Aorta (tissue), 5 donors: ENCODE measurements at regions not wholly inside any gene's neighbourhood (a gene's known extent, or its start where the extent isn't known, plus 50 kb on each side); places are given as distances from the start of the nearest gene placed in this dataset.

ENCODE experiments used
- ATAC-seq: fragments of 200-7000 bp; cut with Tn5 transposase; one replicate; pipeline ENCODE4 v1.9.1; 2022; ENCODE audit warnings: moderate library complexity; ENCODE audit not compliant: low FRiP score
- DNase-seq, 2 donors: peaks; one replicate each; pipeline ENCODE4 v3.0.0-alpha.2; 2020
- H3K27ac ChIP-seq, 2 donors: one replicate each; pipeline ENCODE4 v1.5.1; 2013; ENCODE audit warnings: low read length in 2 of 2, mild to moderate bottlenecking in 2 of 2, moderate library complexity in 2 of 2, control low read depth in 1 of 2, inconsistent platforms in 1 of 2, low read depth in 1 of 2
- H3K27me3 ChIP-seq, 2 donors: one replicate each; pipeline ENCODE4 v1.6.1; 2013; ENCODE audit warnings: control low read depth in 1 of 2, low read length in 1 of 2, mild to moderate bottlenecking in 1 of 2, moderate library complexity in 1 of 2; ENCODE audit not compliant: insufficient read depth in 2 of 2, control insufficient read depth in 1 of 2
- H3K36me3 ChIP-seq, 2 donors: one replicate each; pipeline ENCODE4 v1.6.1; 2013; ENCODE audit warnings: control low read depth in 1 of 2, low read length in 1 of 2, mild to moderate bottlenecking in 1 of 2; ENCODE audit not compliant: insufficient read depth in 2 of 2, control insufficient read depth in 1 of 2
- H3K4me1 ChIP-seq, 2 donors: one replicate each; pipeline ENCODE4 v1.6.1; 2013; ENCODE audit warnings: low read length in 2 of 2, control low read depth in 1 of 2, mild to moderate bottlenecking in 1 of 2, moderate library complexity in 1 of 2; ENCODE audit not compliant: insufficient read depth in 2 of 2, control insufficient read depth in 1 of 2
- H3K4me3 ChIP-seq, 2 donors: one replicate each; pipeline ENCODE4 v1.5.1; 2013; ENCODE audit warnings: low read length in 2 of 2, control low read depth in 1 of 2, mild to moderate bottlenecking in 1 of 2
- H3K9me3 ChIP-seq: one replicate; pipeline ENCODE4 v1.6.1; 2013; ENCODE audit warnings: mild to moderate bottlenecking, low read length; ENCODE audit not compliant: control insufficient read depth
- WGBS, 2 donors: extraction: QIAGEN DNeasy Blood & Tissue Kit; methylation state at CpG; one replicate each; pipeline ENCODE4 v1.1.7; 2013; 5-methylcytosine and 5-hydroxymethylcytosine counted together
- intact Hi-C, 2 donors: fragments of 100-400 bp; cut with DNase I; formaldehyde crosslinking; loops; one replicate each; pipeline versions ENCODE4 v1.14.2 to v1.15.0; 2022
- donor health status: healthy with polysubstance abuse.
- donor health status: Bipolar disorder and iron deficiency.
- donor health status: DM: no; HTN: no; CAD: no.
- donor health status: DM: no; HTN: no; CAD: no.
- donor health status: DM: yes; HTN: yes; CAD: no.

GRCh38 chr3:28575746-28576613 is 227.4 kb upstream of the AZI2 start:
- H3K27ac ChIP-seq, result no peak overlapping the region
- H3K4me3 ChIP-seq, result peak overlapping the region; percentile 70 to 74
- peak; percentile 81 for ATAC-seq
- H3K27me3 ChIP-seq, result no peaks in the 10 kb centered on the region
- peaks cover 0 to 1% of the 10 kb centered on the region in 2 donors for H3K4me1 ChIP-seq
- intact Hi-C loops, result no loop called here
- DNase-seq, result peak; percentile 50 to 84
- 1% methylated on average over 67 to 75 of the region's 75 CpGs for WGBS, 2 donors
- H3K9me3 ChIP-seq, result no peaks in the 10 kb centered on the region
- H3K36me3 ChIP-seq, result no peaks in the 10 kb centered on the region

- WGBS, 2 donors, result 3% methylated on average over 8 of the region's 8 CpGs
- H3K36me3 ChIP-seq, result no peaks in the 10 kb centered on the region
- intact Hi-C loops, result no loop called here
- H3K27ac ChIP-seq, result peak overlapping the region in 1 of 2 donors; percentile 22
- H3K27me3 ChIP-seq, result no peaks in the 10 kb centered on the region
- ATAC-seq (no peak), DNase-seq (no peak)
- H3K4me1 ChIP-seq, result peaks cover 0 to 1% of the 10 kb centered on the region in 2 donors
- no peaks in the 10 kb centered on the region for H3K9me3 ChIP-seq
- peak overlapping the region; percentile 70 to 74 for H3K4me3 ChIP-seq
These were observed 228.1 kb upstream of the AZI2 start for GRCh38 chr3:28576614-28577200.

GRCh38 chr3:28577941-28578500 is 229.4 kb upstream of the AZI2 start:
- Histone ChIP-seq H3K4me3 (no peak overlapping the region), H3K4me1 (peaks cover 0 to 1% of the 10 kb centered on the region in 2 donors), H3K9me3 (no peaks in the 10 kb centered on the region), H3K27me3 (no peaks in the 10 kb centered on the region), H3K36me3 (no peaks in the 10 kb centered on the region), H3K27ac (no peak overlapping the region)
- intact Hi-C loops, result no loop called here
- WGBS, 2 donors, result 62 to 72% methylated on average over 3 of the region's 3 CpGs
- DNase-seq (no peak), ATAC-seq (no peak)

GRCh38 chr3:28586325-28586724 is 237.7 kb upstream of the AZI2 start:
- Histone ChIP-seq H3K4me1 (peaks cover 3% of the 10 kb centered on the region in 2 donors), H3K27ac (peak overlapping the region in 1 of 2 donors; percentile 72), H3K4me3 (no peak overlapping the region), H3K36me3 (no peaks in the 10 kb centered on the region), H3K27me3 (no peaks in the 10 kb centered on the region), H3K9me3 (no peaks in the 10 kb centered on the region)
- ATAC-seq (no peak), DNase-seq (no peak)
- intact Hi-C loops, result no loop called here

- ATAC-seq, result no peak
- H3K9me3 ChIP-seq, result no peaks in the 10 kb centered on the region
- WGBS, 2 donors, result 94 to 95% methylated on average over 3 of the region's 3 CpGs
These were observed 239.1 kb upstream of the AZI2 start for GRCh38 chr3:28587723-28588122.

GRCh38 chr3:28590216-28590615 is 241.6 kb upstream of the AZI2 start:
- 54 to 55% methylated on average over 2 of the region's 2 CpGs for WGBS, 2 donors
- ATAC-seq, result no peak
- Histone ChIP-seq H3K9me3 (no peaks in the 10 kb centered on the region), H3K27ac (no peak overlapping the region), H3K4me1 (peaks cover 3% of the 10 kb centered on the region in 2 donors), H3K27me3 (no peaks in the 10 kb centered on the region), H3K36me3 (no peaks in the 10 kb centered on the region), H3K4me3 (no peak overlapping the region)
- no peak for DNase-seq
- intact Hi-C loops, result no loop called here

More at GRCh38 chr3:28587723-28588122, 239.1 kb upstream of the AZI2 start:
- no peak overlapping the region for H3K27ac ChIP-seq
- no peaks in the 10 kb centered on the region for H3K36me3 ChIP-seq
- peaks cover 3% of the 10 kb centered on the region in 2 donors for H3K4me1 ChIP-seq
- no peak for DNase-seq
- H3K4me3 ChIP-seq, result no peak overlapping the region
- intact Hi-C loops, result no loop called here
- H3K27me3 ChIP-seq, result no peaks in the 10 kb centered on the region

GRCh38 chr3:28590860-28591259 is 242.2 kb upstream of the AZI2 start:
- H3K27me3 ChIP-seq, result no peaks in the 10 kb centered on the region
- peaks cover 3% of the 10 kb centered on the region in 2 donors for H3K4me1 ChIP-seq
- H3K4me3 ChIP-seq, result no peak overlapping the region
- H3K27ac ChIP-seq, result no peak overlapping the region
- DNase-seq (no peak), ATAC-seq (no peak)
- 36 to 57% methylated on average over 3 of the region's 3 CpGs for WGBS, 2 donors
- intact Hi-C loops, result no loop called here
- no peaks in the 10 kb centered on the region for H3K9me3 ChIP-seq
- no peaks in the 10 kb centered on the region for H3K36me3 ChIP-seq

GRCh38 chr3:28595372-28595771 is 246.7 kb upstream of the AZI2 start:
- Histone ChIP-seq H3K27me3 (no peaks in the 10 kb centered on the region), H3K36me3 (no peaks in the 10 kb centered on the region), H3K27ac (no peak overlapping the region), H3K9me3 (no peaks in the 10 kb centered on the region), H3K4me1 (no peaks in the 10 kb centered on the region), H3K4me3 (no peak overlapping the region)
- WGBS, 2 donors, result 96 to 100% methylated on average over 4 of the region's 4 CpGs
- no peak for ATAC-seq
- DNase-seq, result no peak
- intact Hi-C loops, result no loop called here
